HG03103 (cell line): ENCODE measurements at regions not wholly inside any gene's neighbourhood (a gene's known extent, or its start where the extent isn't known, plus 50 kb on each side); places are given as distances from the start of the nearest gene placed in this dataset.
"Not testable (repeated sequence)": the region's sequence is repeated elsewhere in the genome, so short reads cannot be mapped to it uniquely, and the experiment has no call there.

Experiments used
- ATAC-seq: cut with Tn5 transposase; IDR thresholded peaks from one replicate; pipeline ENCODE4 v1.9.1; 2021; ENCODE audit warnings: low read depth; ENCODE audit not compliant: unreplicated experiment

GRCh38 chr10:55551603-55552002 lies 750.6 kb upstream of the PCDH15 start:
- ATAC-seq = no peak

- no peak for ATAC-seq
Observed at GRCh38 chr10:55550236-55550635, 749.2 kb upstream of the PCDH15 start.

- not testable (repeated sequence) for ATAC-seq
Observed at GRCh38 chr10:55537497-55537896, 736.5 kb upstream of the PCDH15 start.

- ATAC-seq = no peak
Observed at GRCh38 chr10:55519264-55519663, 718.2 kb upstream of the PCDH15 start.

- ATAC-seq = not testable (repeated sequence)
Observed at GRCh38 chr10:55518416-55518815, 717.4 kb upstream of the PCDH15 start.

- ATAC-seq = no peak
Observed at GRCh38 chr10:55509168-55509567, 708.1 kb upstream of the PCDH15 start.

GRCh38 chr10:55500931-55501559 lies 700.0 kb upstream of the PCDH15 start:
- ATAC-seq = peak; percentile 96

GRCh38 chr10:55497893-55498499 lies 697.0 kb upstream of the PCDH15 start:
- ATAC-seq = no peak

- ATAC-seq = no peak
Observed at GRCh38 chr10:55495555-55495954, 694.5 kb upstream of the PCDH15 start.

GRCh38 chr10:55491712-55492111 lies 690.7 kb upstream of the PCDH15 start:
- ATAC-seq = no peak

GRCh38 chr10:55485827-55486226 lies 684.8 kb upstream of the PCDH15 start:
- no peak for ATAC-seq

GRCh38 chr10:55476129-55476528 lies 675.1 kb upstream of the PCDH15 start:
- ATAC-seq = no peak

GRCh38 chr10:55474258-55474657 lies 673.2 kb upstream of the PCDH15 start:
- ATAC-seq = no peak

- no peak for ATAC-seq
Observed at GRCh38 chr10:55470840-55471239, 669.8 kb upstream of the PCDH15 start.

GRCh38 chr10:55466806-55467504 lies 665.9 kb upstream of the PCDH15 start:
- ATAC-seq = no peak

- ATAC-seq = no peak
Observed at GRCh38 chr10:55464083-55464482, 663.1 kb upstream of the PCDH15 start.

- ATAC-seq = no peak
Observed at GRCh38 chr10:55460008-55460407, 659.0 kb upstream of the PCDH15 start.

GRCh38 chr10:55449981-55450380 lies 649.0 kb upstream of the PCDH15 start:
- no peak for ATAC-seq

GRCh38 chr10:55446441-55447002 lies 645.5 kb upstream of the PCDH15 start:
- ATAC-seq = no peak

GRCh38 chr10:55441777-55442176 lies 640.7 kb upstream of the PCDH15 start:
- no peak for ATAC-seq

GRCh38 chr10:55426138-55426537 lies 625.1 kb upstream of the PCDH15 start:
- no peak for ATAC-seq
